Thyroid gland (tissue), 4 donors: ENCODE measurements at regions not wholly inside any gene's neighbourhood (a gene's known extent, or its start where the extent isn't known, plus 50 kb on each side); places are given as distances from the start of the nearest gene placed in this dataset.

Experiments used
- CTCF ChIP-seq, 6 experiments: fragments of 200-600 bp in 3 of 6; fragments of 450-650 bp in 3 of 6; sonication (generic) in 3 of 6; IDR thresholded peaks; one replicate each; pipeline ENCODE4 v1.5.1; 2016 to 2019; ENCODE audit warnings: antibody characterized with exemption in 6 of 6, mild to moderate bottlenecking in 2 of 6, inconsistent platforms in 1 of 6, moderate library complexity in 1 of 6
- POLR2A ChIP-seq, 2 donors: fragments of 450-650 bp; IDR thresholded peaks; one replicate each; pipeline ENCODE4 v1.6.1; 2017; ENCODE audit warnings: antibody characterized with exemption in 2 of 2, mild to moderate bottlenecking in 2 of 2, moderate library complexity in 1 of 2

- TF ChIP-seq CTCF (IDR thresholded peaks at IDR 0.05) (no peak), POLR2A (IDR thresholded peaks at IDR 0.05) (no peak)
Observed at GRCh38 chr15:79193103-79193502, 89.4 kb upstream of the ANKRD34C start.
